LoVo (cell line): ENCODE measurements at regions not wholly inside any gene's neighbourhood (a gene's known extent, or its start where the extent isn't known, plus 50 kb on each side); places are given as distances from the start of the nearest gene placed in this dataset.

Source experiments
- DNase-seq: peaks from one replicate; pipeline ENCODE4 v3.0.0-alpha.2; 2016; ENCODE audit warnings: low spot score

DNA sequence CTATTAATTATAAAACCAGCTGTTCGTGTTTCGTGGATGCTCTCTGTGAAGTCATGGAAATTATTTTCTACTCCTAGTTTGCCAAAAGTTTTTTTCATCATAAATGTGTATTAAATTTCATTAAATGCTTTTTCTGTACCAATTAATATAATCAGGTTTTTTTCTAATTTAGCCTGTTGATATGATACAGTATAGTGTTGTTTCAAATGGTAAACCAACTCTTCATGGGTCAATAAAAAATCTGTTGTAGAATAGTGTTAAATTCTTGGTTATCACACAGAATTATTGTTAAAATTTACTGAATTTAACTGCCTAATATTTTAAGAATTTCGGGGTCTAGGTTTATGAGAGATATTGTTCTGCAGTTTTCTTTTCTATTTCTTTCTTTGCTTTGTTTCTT, 505.9 kb upstream of the MANEA start:
- no peak for DNase-seq

DNA sequence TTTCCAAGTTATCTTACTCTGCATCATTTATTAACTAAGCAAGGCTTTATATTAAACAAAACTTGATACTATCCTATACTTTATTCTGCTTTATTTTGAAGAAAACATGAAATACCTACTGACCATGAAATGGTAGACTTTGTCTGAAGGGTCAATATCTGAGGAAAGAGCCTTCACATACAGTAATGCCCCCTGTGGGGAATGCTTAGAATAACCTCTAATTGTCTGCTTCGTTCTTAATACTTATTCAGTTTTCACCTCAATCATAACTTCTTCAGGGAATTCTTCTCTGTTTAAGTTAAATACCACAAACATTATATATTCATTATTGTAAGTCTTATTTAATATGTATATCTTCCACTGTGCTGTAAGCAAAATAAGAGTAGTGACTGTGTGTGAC, 498.9 kb upstream of the MANEA start:
- no peak for DNase-seq

DNA sequence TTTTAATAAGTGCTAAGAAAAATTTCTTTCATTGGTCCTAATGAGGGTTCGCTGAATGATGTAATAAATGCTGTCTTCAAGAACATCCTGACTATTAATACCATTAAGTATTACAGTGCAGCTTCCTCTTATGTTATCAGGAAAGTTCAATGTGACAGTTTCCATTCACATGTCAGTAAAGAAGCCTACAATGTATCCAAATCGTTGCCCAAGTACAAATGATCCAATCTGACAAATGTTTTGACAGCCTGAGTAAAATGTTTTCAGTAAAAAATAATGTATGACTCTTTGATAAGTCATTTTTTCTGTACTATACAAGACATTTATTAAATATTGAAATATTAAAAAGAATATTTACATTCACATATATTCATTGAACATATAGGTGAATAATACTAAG, 496.1 kb upstream of the MANEA start:
- no peak for DNase-seq

DNA sequence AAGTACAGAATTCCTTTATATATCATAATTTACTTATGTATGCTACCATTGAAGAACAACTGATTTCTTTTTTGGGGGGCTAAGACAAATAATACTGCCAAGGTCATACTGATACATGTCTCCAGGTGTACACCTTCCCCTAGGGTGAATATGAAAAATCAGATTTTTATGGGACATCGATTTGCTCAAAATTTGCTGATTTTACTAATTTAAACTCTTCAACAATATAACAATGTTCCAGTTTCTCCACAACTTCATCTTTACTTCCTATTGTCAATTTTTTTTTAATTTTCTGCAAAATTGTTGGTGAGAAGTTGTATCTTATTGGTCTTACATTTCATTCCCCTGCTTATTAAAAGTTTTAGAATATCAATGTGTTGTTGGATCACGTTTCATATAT, 495.4 kb upstream of the MANEA start:
- no peak for DNase-seq

DNA sequence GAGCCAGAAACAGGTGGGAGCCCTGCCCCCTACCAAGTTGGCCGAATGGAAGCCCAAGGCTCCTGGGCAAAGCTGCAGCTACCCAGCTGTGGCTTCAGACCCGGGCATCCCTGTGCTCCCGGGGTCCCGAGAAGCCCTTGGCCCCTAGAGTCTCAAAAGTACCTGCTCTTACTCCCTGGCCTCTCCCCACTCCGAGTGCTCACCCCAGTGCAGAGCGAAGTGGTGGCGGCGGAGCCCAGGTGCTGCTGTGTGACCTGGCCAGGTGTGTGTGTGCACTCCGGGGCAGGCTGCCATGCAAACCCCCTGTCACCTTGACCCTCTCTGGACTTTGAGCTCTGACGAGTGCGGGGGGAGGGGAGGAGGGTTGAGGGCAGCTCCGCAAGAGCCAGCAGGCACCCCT, 493.8 kb upstream of the MANEA start:
- DNase-seq = no peak

DNA sequence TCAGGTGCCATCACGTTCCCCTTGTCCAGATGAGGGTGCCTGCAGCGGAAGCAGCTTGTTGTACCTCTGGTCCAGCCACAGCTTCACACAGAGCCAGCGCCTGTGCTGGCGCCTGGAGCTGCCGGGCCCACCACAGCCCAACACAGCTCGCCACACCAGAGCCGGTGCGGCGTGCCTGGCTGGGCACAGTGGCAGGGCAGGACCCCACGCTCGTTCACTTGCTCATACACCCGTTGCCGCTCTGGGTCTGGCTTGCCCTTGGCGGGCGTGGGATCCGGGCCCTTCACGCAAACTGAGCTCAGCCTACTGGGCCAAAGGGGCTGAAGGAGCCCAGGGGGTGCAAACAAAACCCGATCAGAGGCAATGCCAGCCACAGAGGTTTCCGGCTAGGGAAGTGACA, 492.5 kb upstream of the MANEA start:
- DNase-seq = no peak

DNA sequence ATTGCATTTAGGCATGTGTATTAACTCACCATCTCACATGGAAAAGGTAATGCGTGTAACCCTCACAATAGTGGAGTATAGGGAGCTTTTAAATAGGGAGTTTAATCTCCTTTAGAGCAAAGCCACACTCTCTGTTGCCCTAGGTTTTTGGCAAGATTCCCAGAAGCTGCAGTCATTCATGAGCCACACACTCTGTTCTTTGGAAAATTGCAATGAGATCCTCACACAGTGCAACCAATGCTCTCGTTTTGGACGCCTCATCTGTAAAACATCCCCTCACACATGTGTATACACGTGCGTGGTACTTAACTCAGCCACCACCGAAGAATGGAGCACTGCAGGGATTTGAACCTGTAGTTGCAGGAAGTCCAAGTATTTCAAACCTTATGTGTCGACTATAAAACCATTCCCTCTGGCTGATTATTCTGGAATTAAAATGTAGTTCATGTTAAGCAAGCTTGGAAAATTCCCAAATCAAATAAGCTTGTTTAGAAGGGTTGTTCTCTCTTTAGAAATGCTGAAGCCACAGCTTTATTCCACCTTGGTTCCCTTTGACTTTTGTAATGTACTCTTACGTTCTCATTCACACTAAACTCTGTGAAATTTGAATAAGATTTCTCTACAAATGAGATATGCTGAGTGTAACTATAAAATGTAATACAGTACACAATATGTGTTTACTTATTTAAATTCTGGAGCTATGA, 489.8 kb upstream of the MANEA start:
- DNase-seq = peak; percentile 34

DNA sequence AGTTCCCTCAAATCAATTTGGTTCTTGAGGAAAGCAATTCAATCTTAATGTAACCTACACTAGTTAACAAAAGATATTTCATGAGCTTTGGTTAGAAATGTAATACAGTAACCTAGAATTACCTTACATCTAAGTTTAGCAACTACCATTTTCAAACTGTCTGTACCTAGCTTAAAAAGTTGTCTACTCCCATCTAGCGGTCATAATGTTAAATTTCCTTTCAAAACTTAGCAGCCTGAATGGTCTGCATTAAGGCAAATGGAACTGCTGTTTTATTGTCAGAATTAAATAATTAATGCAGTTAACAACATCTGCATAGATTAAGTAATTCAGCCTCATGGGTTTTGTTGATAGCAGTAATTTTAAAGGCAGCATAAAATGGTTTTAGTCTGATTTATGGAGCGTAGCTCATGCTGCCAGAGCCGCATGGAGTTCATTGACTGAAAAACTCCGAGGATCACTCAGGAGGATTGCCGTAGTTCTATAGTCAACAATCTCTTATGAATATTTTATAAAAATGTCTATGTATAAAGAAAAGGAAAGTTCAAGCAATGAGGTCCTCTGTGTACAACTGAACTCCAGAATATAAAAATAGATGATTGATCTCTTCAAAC, 485.4 kb upstream of the MANEA start:
- peak; percentile 61 for DNase-seq

DNA sequence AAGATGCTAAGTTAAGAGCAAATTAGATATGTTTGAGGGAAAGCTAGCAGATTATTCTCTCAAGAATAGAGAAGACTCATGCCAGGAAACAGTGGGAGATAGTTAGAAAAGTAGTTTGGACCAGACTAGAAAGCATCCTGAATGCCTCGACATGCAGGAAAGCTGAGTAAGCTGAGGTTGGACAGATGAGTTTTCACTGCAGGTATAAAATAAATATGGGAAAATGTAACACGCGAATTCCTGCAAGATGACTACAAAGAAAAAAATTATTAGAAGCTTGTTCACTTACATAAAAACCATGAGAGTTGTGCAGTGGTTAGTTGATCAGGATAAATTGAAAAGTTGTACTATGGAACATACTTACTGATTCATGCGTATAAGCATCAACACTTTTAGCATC, 484.2 kb upstream of the MANEA start:
- DNase-seq = no peak

DNA sequence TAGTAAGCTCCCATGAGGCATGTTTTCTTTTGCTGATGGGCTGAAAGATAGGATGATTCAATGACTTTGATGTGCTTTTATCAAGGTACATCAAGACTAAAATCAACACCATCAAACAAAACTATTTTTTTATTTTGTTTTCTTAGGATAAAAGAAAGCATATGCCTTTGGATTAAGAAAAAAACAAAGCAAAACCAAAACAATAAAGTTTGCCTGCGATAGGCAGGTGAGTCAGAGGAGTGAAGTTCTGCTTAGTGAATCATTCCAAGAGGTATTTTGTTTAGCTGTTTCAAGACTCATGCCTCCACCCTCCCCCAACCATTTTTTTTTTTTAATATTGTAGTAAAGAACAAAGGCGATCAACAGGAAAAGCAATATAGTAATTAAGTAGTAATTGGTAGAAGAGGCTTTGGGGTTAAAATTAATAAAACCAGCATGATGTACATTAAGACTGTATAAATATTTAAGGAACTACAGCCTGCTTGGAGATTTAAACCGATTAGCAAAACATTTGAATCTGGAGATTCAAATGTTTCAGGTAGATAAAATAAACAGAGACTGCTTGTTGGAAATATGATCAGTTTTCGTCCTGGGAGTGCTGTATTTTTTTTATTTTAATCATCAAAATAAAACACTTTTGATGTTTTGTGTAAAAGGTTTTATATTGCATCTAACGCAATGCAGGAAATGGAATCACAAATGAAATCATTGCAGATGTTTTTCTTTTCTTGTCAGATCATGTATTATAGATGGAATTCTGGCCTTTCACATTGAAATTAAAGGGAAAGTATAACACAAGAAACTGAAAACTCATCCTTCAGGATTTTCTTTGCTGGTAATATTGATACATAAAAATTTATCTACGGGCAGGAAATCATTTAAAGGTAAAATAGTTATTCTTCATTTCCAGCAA, 482.3 kb upstream of the MANEA start:
- DNase-seq = peak; percentile 52

DNA sequence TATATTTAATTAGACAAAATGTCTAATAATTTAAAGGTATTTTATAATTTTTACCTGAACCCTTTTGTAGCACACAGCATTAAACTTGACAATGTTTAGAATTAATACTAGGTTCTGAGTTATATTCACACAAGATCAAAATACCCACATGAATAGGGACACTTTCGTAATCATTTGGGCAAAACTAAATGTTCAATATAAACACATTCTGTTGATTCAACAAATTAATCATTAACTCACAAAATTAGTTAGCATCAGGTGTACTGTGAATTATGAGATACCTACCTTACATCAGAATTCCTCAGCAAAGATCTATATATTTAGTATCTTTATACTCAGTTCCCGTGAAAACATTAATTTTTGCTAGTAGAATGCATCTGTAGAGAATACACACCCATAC, 481.5 kb upstream of the MANEA start:
- DNase-seq = no peak

DNA sequence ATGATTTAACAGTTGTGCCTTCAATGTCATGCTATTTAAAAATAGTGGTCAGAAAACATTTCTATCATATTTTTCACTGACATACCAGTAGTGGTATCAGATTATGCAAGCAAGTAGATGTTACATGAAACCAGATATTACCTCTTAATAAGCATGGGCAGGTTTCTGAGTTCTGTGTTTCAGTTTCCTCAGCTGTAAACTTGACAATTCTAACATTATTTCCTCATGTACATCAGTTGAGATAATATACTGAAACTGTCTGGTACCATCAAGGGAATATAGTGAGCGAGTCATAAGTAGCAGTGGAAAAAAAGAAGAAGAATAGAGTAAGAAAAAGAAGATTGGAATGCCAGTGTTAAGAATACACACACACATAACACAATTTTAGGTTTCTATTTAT, 477.9 kb upstream of the MANEA start:
- no peak for DNase-seq

DNA sequence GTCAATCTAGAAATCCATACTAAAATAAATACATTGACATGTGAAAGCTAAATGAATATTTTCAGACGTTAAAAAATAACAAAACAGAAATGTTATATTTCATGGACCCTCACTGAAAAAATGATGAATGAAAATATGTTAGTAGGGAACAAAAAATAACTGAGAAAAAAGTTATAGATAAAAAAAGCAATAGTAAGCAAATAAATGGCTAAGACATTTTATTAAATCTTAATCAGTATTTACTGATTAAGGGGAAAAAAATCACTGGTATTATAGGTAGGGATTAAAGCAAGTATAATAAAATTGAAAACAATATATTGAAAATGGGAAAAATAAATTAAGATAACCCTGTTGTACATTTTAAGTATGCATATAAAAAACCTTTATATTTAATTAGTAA, 468.1 kb upstream of the MANEA start:
- DNase-seq = no peak

DNA sequence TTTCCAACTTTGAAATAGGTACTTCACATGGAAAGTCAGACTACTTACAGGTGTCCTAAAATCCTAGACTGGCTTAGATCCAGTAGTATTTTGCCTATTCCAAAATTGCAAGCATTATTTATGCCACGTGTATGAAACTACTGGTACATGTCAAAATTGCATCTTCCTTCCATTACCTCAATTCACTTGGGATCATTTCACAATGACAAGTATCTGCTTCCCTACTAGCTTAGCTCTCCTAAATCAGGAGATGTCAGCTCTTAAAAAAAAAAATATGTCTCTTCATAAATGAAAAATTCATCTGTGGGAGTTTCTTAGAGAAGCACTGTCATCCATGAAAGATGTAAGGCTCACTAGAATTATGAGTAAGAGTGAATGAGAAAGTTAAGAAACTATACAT, 466.6 kb upstream of the MANEA start:
- DNase-seq = no peak

DNA sequence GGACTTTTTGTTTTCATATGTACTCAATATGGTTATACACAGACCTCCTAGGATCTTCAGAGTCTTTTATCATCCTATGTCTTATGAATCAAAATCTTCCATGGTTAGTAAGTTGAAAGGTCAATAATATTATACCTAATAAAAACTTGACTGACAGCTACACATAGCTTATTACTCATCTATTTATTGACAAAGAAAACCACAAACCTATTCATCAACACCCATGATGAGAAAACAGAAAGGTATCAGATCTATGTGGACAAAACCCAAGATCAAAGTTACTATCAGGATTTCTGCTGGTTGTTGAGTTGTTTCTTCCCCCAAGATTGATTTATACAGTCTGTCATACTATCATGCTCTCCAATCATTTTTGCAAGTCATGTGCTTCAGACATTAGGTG, 460.1 kb upstream of the MANEA start:
- DNase-seq = peak; percentile 9

DNA sequence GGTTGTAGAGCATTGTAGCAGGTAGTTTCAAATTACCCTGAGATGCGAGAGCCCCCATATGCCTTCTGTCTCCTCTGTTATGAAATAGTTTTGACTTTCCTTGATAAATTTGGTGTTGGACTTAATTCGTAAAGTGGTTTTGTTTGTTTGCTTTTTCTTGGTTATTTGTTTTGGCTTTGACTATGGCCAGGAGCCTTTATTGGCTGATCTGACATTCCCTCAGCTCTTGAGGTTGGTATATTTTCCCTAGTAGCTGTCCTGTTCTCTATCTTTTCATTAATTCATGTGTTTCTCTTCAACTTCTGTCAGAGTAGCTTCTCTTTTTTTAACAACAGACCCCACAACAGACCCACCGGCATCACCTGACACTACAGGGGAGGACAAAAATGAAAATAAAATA, 457.4 kb upstream of the MANEA start:
- DNase-seq = no peak

DNA sequence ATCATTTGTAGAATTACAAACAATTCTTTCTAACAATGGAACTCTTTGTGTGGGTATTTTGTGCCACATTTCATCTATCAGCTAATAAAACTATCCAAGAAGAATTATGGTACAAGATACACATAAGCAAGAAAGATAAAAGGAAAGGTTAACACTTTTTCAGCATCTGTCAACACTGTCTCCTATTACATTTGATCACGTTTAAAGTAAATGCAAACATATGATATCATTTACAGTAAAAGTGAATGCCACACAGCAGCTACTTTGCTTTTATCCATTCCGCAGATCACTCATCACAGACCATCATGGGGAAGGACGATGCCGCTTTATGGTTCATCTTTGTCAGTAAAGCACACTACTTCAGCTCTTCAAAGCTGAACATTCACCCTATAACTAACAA, 456.4 kb upstream of the MANEA start:
- no peak for DNase-seq

DNA sequence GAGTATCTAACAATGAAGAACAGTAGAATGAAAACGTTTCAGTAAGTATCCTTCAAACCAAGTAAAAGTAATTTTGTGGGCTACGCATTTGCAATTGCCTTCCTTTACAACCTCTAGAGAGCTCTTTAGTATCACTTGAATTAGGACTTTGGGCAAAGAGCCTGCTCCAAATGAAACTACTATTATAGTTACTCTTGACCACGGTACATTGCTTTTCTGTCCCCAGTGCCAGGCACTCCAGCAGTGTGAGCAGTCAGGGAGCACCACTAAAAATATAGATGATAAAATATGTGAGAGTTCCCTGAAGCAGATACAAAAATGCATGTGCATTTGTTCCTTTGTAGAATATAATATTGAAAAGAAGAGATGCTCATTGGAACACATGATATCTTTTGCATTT, 450.1 kb upstream of the MANEA start:
- no peak for DNase-seq

DNA sequence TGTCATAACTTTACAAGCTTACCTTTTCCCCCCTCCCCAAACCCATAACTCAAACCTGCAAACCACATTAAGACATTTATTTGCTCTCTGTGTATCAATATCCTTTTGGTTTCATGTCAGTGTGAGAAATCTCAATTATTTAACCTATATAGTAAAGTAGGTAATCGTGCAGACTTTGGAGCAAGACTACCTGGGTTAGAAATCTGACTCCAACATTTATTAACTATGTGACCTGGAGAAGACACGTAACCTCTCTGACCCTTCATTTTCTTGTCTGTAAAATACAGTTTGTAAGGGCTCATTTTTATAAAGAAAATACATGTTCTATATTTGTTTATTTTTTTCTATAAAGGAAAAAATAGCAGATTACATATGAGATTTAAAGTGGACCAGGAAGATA, 448.9 kb upstream of the MANEA start:
- DNase-seq = no peak

DNA sequence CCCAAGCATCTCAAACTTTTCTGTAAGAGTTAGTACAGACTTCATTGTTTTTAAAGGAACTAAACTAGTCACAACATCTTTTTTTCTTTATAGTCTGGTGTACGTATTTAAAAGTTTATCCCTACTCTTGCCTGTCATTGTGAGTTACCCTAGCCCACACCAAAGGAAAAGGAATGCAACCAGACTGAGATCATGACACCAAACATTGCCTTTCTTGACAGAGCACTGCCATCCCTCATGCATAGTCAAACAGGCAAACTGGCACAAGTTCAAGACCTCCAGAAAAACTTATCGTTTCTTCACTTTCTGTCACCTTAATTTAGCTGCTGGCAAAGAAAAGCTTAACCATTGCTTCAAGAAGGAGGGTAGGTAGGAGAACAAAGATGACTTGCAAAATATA, 448.4 kb upstream of the MANEA start:
- no peak for DNase-seq

DNA sequence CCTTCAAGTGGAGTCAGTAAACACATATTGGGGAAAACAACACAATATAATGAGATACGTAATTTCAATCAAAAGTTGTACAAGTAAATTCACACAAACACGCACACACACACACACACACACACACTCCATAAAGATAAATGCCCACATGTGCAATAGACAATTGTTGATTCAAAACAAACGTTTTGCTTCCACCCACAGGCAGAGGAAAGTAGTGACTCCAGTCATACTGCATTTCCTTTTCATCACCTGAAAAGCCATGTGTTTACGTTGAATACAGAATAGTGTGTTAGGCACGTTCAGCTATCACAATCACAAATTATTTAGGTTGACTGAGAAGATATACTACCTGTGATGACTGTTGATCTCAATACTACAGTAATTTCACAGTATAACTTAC, 443.8 kb upstream of the MANEA start:
- DNase-seq = no peak

DNA sequence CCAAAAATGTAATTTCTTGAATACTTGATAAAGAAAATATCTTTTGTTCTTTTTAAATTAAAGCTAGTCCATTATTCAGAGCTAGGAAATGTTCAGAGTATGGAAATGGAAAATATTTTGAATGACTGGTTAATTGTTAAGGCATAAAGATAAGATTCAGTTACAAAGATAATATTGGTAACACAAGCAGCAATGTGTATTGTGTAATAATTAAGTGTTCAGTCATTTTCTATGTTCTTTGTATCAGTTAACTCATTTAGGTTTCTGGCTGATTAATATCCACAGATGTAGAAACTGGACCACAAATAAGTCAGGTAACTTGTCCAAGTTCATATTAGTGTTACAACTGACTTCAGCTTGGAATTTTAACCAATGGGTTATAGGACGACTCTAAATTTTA, 442.2 kb upstream of the MANEA start:
- no peak for DNase-seq

DNA sequence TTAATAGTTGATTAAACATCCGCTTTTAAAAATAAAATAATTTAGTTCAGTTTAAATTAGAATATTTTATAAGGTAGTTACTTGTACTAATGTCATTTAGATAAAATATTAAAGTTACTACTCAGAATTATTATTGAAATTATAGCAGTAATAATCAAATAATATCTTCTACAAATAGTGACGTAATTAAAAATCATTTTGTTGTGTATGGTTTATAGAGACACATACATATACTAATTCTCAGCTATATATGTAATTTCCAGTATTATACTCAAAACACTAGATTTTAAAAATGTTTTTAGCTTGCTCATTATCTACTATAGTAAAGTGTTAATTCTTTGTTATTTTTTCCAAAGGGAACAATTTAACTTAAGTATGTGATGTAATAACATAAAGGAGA, 435.2 kb upstream of the MANEA start:
- DNase-seq = no peak
